HG03064 (cell line): ENCODE measurements at regions not wholly inside any gene's neighbourhood (a gene's known extent, or its start where the extent isn't known, plus 50 kb on each side); places are given as distances from the start of the nearest gene placed in this dataset.
"Not testable (repeated sequence)": the region's sequence is repeated elsewhere in the genome, so short reads cannot be mapped to it uniquely, and the experiment has no call there.

Source experiments
- ATAC-seq: cut with Tn5 transposase; IDR thresholded peaks from one replicate; pipeline ENCODE4 v1.9.1; 2021; ENCODE audit warnings: low read depth; ENCODE audit not compliant: unreplicated experiment

- ATAC-seq, result no peak
Observed at GRCh38 chr1:238487931-238488330, 597.2 kb upstream of the ZP4 start.

- no peak for ATAC-seq
Observed at GRCh38 chr1:238485912-238486209, 595.1 kb upstream of the ZP4 start.

- ATAC-seq, result no peak
Observed at GRCh38 chr1:238485057-238485911, 594.6 kb upstream of the ZP4 start.

GRCh38 chr1:238484121-238484520 is 593.4 kb upstream of the ZP4 start:
- no peak for ATAC-seq

GRCh38 chr1:238476841-238477240 is 586.1 kb upstream of the ZP4 start:
- ATAC-seq, result no peak

GRCh38 chr1:238475712-238476111 is 585.0 kb upstream of the ZP4 start:
- ATAC-seq, result no peak

- no peak for ATAC-seq
Observed at GRCh38 chr1:238474263-238474662, 583.5 kb upstream of the ZP4 start.

GRCh38 chr1:238469146-238469631 is 578.5 kb upstream of the ZP4 start:
- no peak for ATAC-seq

- ATAC-seq, result no peak
Observed at GRCh38 chr1:238468068-238468467, 577.3 kb upstream of the ZP4 start.

- ATAC-seq, result no peak
Observed at GRCh38 chr1:238466459-238466858, 575.7 kb upstream of the ZP4 start.

- ATAC-seq, result no peak
Observed at GRCh38 chr1:238465449-238465848, 574.7 kb upstream of the ZP4 start.

- no peak for ATAC-seq
Observed at GRCh38 chr1:238458899-238459298, 568.2 kb upstream of the ZP4 start.

- ATAC-seq, result no peak
Observed at GRCh38 chr1:238457610-238458009, 566.9 kb upstream of the ZP4 start.

GRCh38 chr1:238451781-238452310 is 561.1 kb upstream of the ZP4 start:
- no peak for ATAC-seq

- ATAC-seq, result no peak
Observed at GRCh38 chr1:238450976-238451375, 560.3 kb upstream of the ZP4 start.

GRCh38 chr1:238443687-238444086 is 553.0 kb upstream of the ZP4 start:
- no peak for ATAC-seq

GRCh38 chr1:238439511-238439910 is 548.8 kb upstream of the ZP4 start:
- no peak for ATAC-seq

GRCh38 chr1:238438311-238439270 is 547.9 kb upstream of the ZP4 start:
- no peak for ATAC-seq

- not testable (repeated sequence) for ATAC-seq
Observed at GRCh38 chr1:238429703-238430102, 539.0 kb upstream of the ZP4 start.

GRCh38 chr1:238419209-238419608 is 528.5 kb upstream of the ZP4 start:
- no peak for ATAC-seq

- ATAC-seq, result no peak
Observed at GRCh38 chr1:238409932-238410331, 519.2 kb upstream of the ZP4 start.
